ENCODE measurements at regions not wholly inside any gene's neighbourhood (a gene's known extent, or its start where the extent isn't known, plus 50 kb on each side); places are given as distances from the start of the nearest gene placed in this dataset.

DNA sequence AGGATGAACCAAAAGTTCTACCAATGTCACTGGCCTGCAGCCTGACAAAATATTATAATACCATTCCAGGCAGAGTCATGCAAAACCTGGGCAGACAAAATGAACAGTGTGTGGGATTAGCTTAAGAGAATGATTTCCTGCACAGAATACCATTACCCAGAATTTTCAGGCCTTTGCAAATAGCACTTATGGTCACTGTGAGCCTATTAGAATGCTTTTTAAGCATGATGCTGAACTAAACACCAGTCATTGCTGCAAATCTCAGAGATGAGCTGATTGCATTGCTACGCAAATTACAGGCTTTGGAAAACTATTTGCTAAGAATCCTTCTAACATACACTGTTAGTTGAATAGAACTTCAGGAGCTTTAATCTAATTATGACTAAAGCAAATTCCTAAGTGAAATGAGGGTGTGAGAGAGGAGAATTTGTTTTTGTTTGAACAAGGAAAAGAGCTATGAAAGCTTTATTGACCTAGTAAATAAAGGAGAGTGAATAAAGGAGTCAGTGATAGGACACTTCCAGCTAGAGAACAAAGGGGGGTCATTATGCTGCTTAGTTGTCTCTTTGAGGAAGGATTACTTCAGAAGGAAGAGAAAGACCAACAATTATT lies 398.8 kb downstream of the HS3ST3B1 start:
- TF ChIP-seq, protein P1, sequence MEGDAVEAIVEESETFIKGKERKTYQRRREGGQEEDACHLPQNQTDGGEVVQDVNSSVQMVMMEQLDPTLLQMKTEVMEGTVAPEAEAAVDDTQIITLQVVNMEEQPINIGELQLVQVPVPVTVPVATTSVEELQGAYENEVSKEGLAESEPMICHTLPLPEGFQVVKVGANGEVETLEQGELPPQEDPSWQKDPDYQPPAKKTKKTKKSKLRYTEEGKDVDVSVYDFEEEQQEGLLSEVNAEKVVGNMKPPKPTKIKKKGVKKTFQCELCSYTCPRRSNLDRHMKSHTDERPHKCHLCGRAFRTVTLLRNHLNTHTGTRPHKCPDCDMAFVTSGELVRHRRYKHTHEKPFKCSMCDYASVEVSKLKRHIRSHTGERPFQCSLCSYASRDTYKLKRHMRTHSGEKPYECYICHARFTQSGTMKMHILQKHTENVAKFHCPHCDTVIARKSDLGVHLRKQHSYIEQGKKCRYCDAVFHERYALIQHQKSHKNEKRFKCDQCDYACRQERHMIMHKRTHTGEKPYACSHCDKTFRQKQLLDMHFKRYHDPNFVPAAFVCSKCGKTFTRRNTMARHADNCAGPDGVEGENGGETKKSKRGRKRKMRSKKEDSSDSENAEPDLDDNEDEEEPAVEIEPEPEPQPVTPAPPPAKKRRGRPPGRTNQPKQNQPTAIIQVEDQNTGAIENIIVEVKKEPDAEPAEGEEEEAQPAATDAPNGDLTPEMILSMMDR (IDR thresholded peaks at IDR 0.05; ENCODE audit: low read depth, low read length), result no peak
- H3K4me3 ChIP-seq (ENCODE audit: low read depth, low read length), result no peak overlapping the region

- TF ChIP-seq, protein P1 (IDR thresholded peaks at IDR 0.05; ENCODE audit: low read depth, low read length), result no peak
- no peak overlapping the region for H3K4me3 ChIP-seq (ENCODE audit: low read depth, low read length)
Observed at GRCh38 chr17:14693382-14693781, 392.5 kb downstream of the HS3ST3B1 start.

DNA sequence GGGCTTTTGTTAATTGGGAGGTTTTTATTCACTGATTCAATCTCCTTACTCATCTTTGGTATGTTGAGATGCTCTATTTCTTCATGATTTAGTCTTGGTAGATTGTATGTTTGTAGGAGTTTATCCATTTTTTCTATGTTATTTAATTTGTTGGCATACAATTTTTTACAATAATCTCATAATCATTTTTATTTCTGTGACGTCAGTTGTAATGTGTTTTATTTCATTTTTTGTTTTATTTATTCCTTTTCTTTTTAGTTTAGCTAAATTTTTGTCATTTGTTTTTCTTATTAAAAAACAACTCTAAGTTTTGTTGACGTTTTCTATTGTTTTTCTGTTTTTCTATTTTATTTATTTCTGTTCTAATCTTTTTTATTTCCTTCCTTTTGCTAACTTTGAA lies 389.8 kb downstream of the HS3ST3B1 start:
- no peak overlapping the region for H3K4me3 ChIP-seq (ENCODE audit: low read depth, low read length)
- TF ChIP-seq, protein P1 (IDR thresholded peaks at IDR 0.05; ENCODE audit: low read depth, low read length), result no peak

- TF ChIP-seq, protein P1 (IDR thresholded peaks at IDR 0.05; ENCODE audit: low read depth, low read length), result 0 out of 2 replicates have a peak, but pooled peaks have one; percentile 1
Observed at GRCh38 chr17:14688134-14688533, 387.3 kb downstream of the HS3ST3B1 start.

GRCh38 chr17:14672830-14673229 lies 371.9 kb downstream of the HS3ST3B1 start:
- TF ChIP-seq, protein P1 (IDR thresholded peaks at IDR 0.05; ENCODE audit: low read depth, low read length), result no peak
- H3K4me3 ChIP-seq (ENCODE audit: low read depth, low read length), result no peak overlapping the region

More at GRCh38 chr17:14688134-14688533, 387.3 kb downstream of the HS3ST3B1 start:
- no peak overlapping the region for H3K4me3 ChIP-seq (ENCODE audit: low read depth, low read length)

GRCh38 chr17:14670861-14671260 lies 370.0 kb downstream of the HS3ST3B1 start:
- TF ChIP-seq, protein P1 (IDR thresholded peaks at IDR 0.05; ENCODE audit: low read depth, low read length), result no peak
- no peak overlapping the region for H3K4me3 ChIP-seq (ENCODE audit: low read depth, low read length)

- no peak overlapping the region for H3K4me3 ChIP-seq (ENCODE audit: low read depth, low read length)
- TF ChIP-seq, protein P1 (IDR thresholded peaks at IDR 0.05; ENCODE audit: low read depth, low read length), result no peak
Observed at GRCh38 chr17:14664511-14664910, 363.6 kb downstream of the HS3ST3B1 start.
